CD4-positive, alpha-beta T cell treated with Interleukin-12 subunit alpha and Interleukin-12 subunit beta, for 1 hour (primary cell): ENCODE measurements at regions not wholly inside any gene's neighbourhood (a gene's known extent, or its start where the extent isn't known, plus 50 kb on each side); places are given as distances from the start of the nearest gene placed in this dataset.

Experiments
- DNase-seq: peaks from one replicate; pipeline ENCODE4 v3.0.0-alpha.2; 2020

- DNase-seq = no peak
Measured at GRCh38 chr6:134477991-134478635, 160.2 kb upstream of the SGK1 start.

- DNase-seq = no peak
Measured at GRCh38 chr6:134474955-134475354, 157.0 kb upstream of the SGK1 start.

- DNase-seq = no peak
Measured at GRCh38 chr6:134472661-134473060, 154.7 kb upstream of the SGK1 start.

GRCh38 chr6:134472046-134472445, 154.1 kb upstream of the SGK1 start:
- DNase-seq = no peak

GRCh38 chr6:134470457-134470975, 152.6 kb upstream of the SGK1 start:
- DNase-seq = no peak

GRCh38 chr6:134469702-134470456, 152.0 kb upstream of the SGK1 start:
- no peak for DNase-seq

GRCh38 chr6:134468633-134469032, 150.7 kb upstream of the SGK1 start:
- no peak for DNase-seq

- no peak for DNase-seq
Measured at GRCh38 chr6:134467620-134468019, 149.7 kb upstream of the SGK1 start.

- no peak for DNase-seq
Measured at GRCh38 chr6:134466771-134467525, 149.0 kb upstream of the SGK1 start.

- DNase-seq = no peak
Measured at GRCh38 chr6:134464690-134465411, 146.9 kb upstream of the SGK1 start.

GRCh38 chr6:134458857-134459657, 141.1 kb upstream of the SGK1 start:
- no peak for DNase-seq

- DNase-seq = no peak
Measured at GRCh38 chr6:134457941-134458340, 140.0 kb upstream of the SGK1 start.

- peak; percentile 30 for DNase-seq
Measured at GRCh38 chr6:134456226-134456625, 138.3 kb upstream of the SGK1 start.

GRCh38 chr6:134455319-134455718, 137.4 kb upstream of the SGK1 start:
- DNase-seq = no peak

GRCh38 chr6:134454794-134455193, 136.9 kb upstream of the SGK1 start:
- DNase-seq = no peak

- DNase-seq = no peak
Measured at GRCh38 chr6:134453792-134454510, 136.0 kb upstream of the SGK1 start.

GRCh38 chr6:134452906-134453305, 135.0 kb upstream of the SGK1 start:
- peak; percentile 4 for DNase-seq

GRCh38 chr6:134451529-134451928, 133.6 kb upstream of the SGK1 start:
- DNase-seq = no peak

GRCh38 chr6:134449781-134450180, 131.9 kb upstream of the SGK1 start:
- DNase-seq = no peak

GRCh38 chr6:134449004-134449403, 131.1 kb upstream of the SGK1 start:
- DNase-seq = no peak

- no peak for DNase-seq
Measured at GRCh38 chr6:134447883-134448387, 130.0 kb upstream of the SGK1 start.
